ENCODE measurements at regions not wholly inside any gene's neighbourhood (a gene's known extent, or its start where the extent isn't known, plus 50 kb on each side); places are given as distances from the start of the nearest gene placed in this dataset.

GRCh38 chr9:80836013-80836412 lies 853.3 kb downstream of the TLE1 start:
- H3K27me3 Mint-ChIP-seq = no peaks in the 10 kb centered on the region
- ATAC-seq (replicated peaks) (no peak), DNase-seq (no peak)
- H3K4me1 Mint-ChIP-seq = no peaks in the 10 kb centered on the region
- no peak overlapping the region for H3K27ac Mint-ChIP-seq
- no peaks in the 10 kb centered on the region for H3K36me3 Mint-ChIP-seq
- H3K4me3 Mint-ChIP-seq = no peak overlapping the region
- no peaks in the 10 kb centered on the region for H3K9me3 Mint-ChIP-seq

GRCh38 chr9:80831751-80832150 lies 857.6 kb downstream of the TLE1 start:
- Mint-ChIP-seq H3K27me3 (no peaks in the 10 kb centered on the region), H3K36me3 (peaks cover 0 to 2% of the 10 kb centered on the region in 2 donors), H3K4me1 (no peaks in the 10 kb centered on the region), H3K9me3 (peaks cover 4 to 7% of the 10 kb centered on the region in 2 donors), H3K27ac (no peak overlapping the region), H3K4me3 (no peak overlapping the region)
- no peak for ATAC-seq (replicated peaks)
- DNase-seq = no peak

- no peaks in the 10 kb centered on the region for H3K36me3 Mint-ChIP-seq
- H3K4me3 Mint-ChIP-seq = no peak overlapping the region
- DNase-seq (no peak), ATAC-seq (replicated peaks) (no peak)
- H3K27me3 Mint-ChIP-seq = no peaks in the 10 kb centered on the region
- H3K4me1 Mint-ChIP-seq = no peaks in the 10 kb centered on the region
- no peaks in the 10 kb centered on the region for H3K9me3 Mint-ChIP-seq
- no peak overlapping the region for H3K27ac Mint-ChIP-seq
These were observed 877.7 kb downstream of the TLE1 start for GRCh38 chr9:80811656-80812055.

GRCh38 chr9:80811003-80811402 lies 878.3 kb downstream of the TLE1 start:
- DNase-seq (no peak), ATAC-seq (replicated peaks) (no peak)
- no peaks in the 10 kb centered on the region for H3K36me3 Mint-ChIP-seq
- H3K9me3 Mint-ChIP-seq = no peaks in the 10 kb centered on the region
- H3K4me3 Mint-ChIP-seq = no peak overlapping the region
- no peaks in the 10 kb centered on the region for H3K4me1 Mint-ChIP-seq
- H3K27me3 Mint-ChIP-seq = no peaks in the 10 kb centered on the region
- H3K27ac Mint-ChIP-seq = no peak overlapping the region

- Mint-ChIP-seq H3K4me3 (no peak overlapping the region), H3K27ac (no peak overlapping the region), H3K36me3 (peaks cover 0 to 4% of the 10 kb centered on the region in 2 donors), H3K9me3 (no peaks in the 10 kb centered on the region), H3K27me3 (no peaks in the 10 kb centered on the region), H3K4me1 (no peaks in the 10 kb centered on the region)
- no peak for ATAC-seq (replicated peaks)
- DNase-seq = no peak
These were observed 882.7 kb downstream of the TLE1 start for GRCh38 chr9:80806671-80807070.

- H3K4me3 Mint-ChIP-seq = no peak overlapping the region
- H3K27me3 Mint-ChIP-seq = no peaks in the 10 kb centered on the region
- peaks cover 4% of the 10 kb centered on the region in 2 donors for H3K9me3 Mint-ChIP-seq
- DNase-seq (no peak), ATAC-seq (replicated peaks) (no peak)
- H3K27ac Mint-ChIP-seq = no peak overlapping the region
- H3K36me3 Mint-ChIP-seq = peaks cover 0 to 9% of the 10 kb centered on the region in 2 donors
- H3K4me1 Mint-ChIP-seq = no peaks in the 10 kb centered on the region
These were observed 884.5 kb downstream of the TLE1 start for GRCh38 chr9:80804873-80805272.

- no peaks in the 10 kb centered on the region for H3K27me3 Mint-ChIP-seq
- peaks cover 0 to 5% of the 10 kb centered on the region in 2 donors for H3K4me1 Mint-ChIP-seq
- no peak for ATAC-seq (replicated peaks)
- DNase-seq = no peak
- H3K9me3 Mint-ChIP-seq = peaks cover 4% of the 10 kb centered on the region in 2 donors
- no peak overlapping the region for H3K4me3 Mint-ChIP-seq
- H3K36me3 Mint-ChIP-seq = peaks cover 0 to 10% of the 10 kb centered on the region in 2 donors
- H3K27ac Mint-ChIP-seq = no peak overlapping the region
These were observed 891.3 kb downstream of the TLE1 start for GRCh38 chr9:80797831-80798688.

GRCh38 chr9:80797101-80797829 lies 892.1 kb downstream of the TLE1 start:
- Mint-ChIP-seq H3K4me3 (no peak overlapping the region), H3K9me3 (peaks cover 4% of the 10 kb centered on the region in 2 donors), H3K27me3 (no peaks in the 10 kb centered on the region), H3K36me3 (peaks cover 0 to 8% of the 10 kb centered on the region in 2 donors), H3K4me1 (peaks cover 0 to 5% of the 10 kb centered on the region in 2 donors), H3K27ac (no peak overlapping the region)
- DNase-seq (no peak), ATAC-seq (replicated peaks) (no peak)

GRCh38 chr9:80796632-80797031 lies 892.7 kb downstream of the TLE1 start:
- DNase-seq = no peak
- Mint-ChIP-seq H3K4me3 (no peak overlapping the region), H3K27ac (no peak overlapping the region), H3K4me1 (peaks cover 0 to 5% of the 10 kb centered on the region in 2 donors), H3K9me3 (peaks cover 4% of the 10 kb centered on the region in 2 donors), H3K27me3 (no peaks in the 10 kb centered on the region), H3K36me3 (peaks cover 0 to 8% of the 10 kb centered on the region in 2 donors)
- ATAC-seq (replicated peaks) = no peak

GRCh38 chr9:80794197-80794596 lies 895.1 kb downstream of the TLE1 start:
- Mint-ChIP-seq H3K36me3 (peaks cover 0 to 4% of the 10 kb centered on the region in 2 donors), H3K27me3 (no peaks in the 10 kb centered on the region), H3K27ac (no peak overlapping the region), H3K4me3 (no peak overlapping the region), H3K9me3 (no peaks in the 10 kb centered on the region), H3K4me1 (peaks cover 0 to 5% of the 10 kb centered on the region in 2 donors)
- ATAC-seq (replicated peaks) = peak; percentile 45 to 62
- no peak for DNase-seq

- H3K36me3 Mint-ChIP-seq = peaks cover 0 to 4% of the 10 kb centered on the region in 2 donors
- no peaks in the 10 kb centered on the region for H3K27me3 Mint-ChIP-seq
- no peaks in the 10 kb centered on the region for H3K9me3 Mint-ChIP-seq
- H3K4me3 Mint-ChIP-seq = no peak overlapping the region
- H3K27ac Mint-ChIP-seq = no peak overlapping the region
- H3K4me1 Mint-ChIP-seq = peaks cover 0 to 5% of the 10 kb centered on the region in 2 donors
- DNase-seq (no peak), ATAC-seq (replicated peaks) (no peak)
These were observed 895.6 kb downstream of the TLE1 start for GRCh38 chr9:80793706-80794105.

GRCh38 chr9:80792726-80793125 lies 896.6 kb downstream of the TLE1 start:
- no peak overlapping the region for H3K4me3 Mint-ChIP-seq
- H3K9me3 Mint-ChIP-seq = no peaks in the 10 kb centered on the region
- no peak overlapping the region for H3K27ac Mint-ChIP-seq
- ATAC-seq (replicated peaks) = no peak
- no peak for DNase-seq
- H3K4me1 Mint-ChIP-seq = no peaks in the 10 kb centered on the region
- H3K36me3 Mint-ChIP-seq = peaks cover 0 to 4% of the 10 kb centered on the region in 2 donors
- no peaks in the 10 kb centered on the region for H3K27me3 Mint-ChIP-seq

- H3K36me3 Mint-ChIP-seq = peaks cover 0 to 4% of the 10 kb centered on the region in 2 donors
- H3K4me1 Mint-ChIP-seq = no peaks in the 10 kb centered on the region
- H3K27ac Mint-ChIP-seq = no peak overlapping the region
- DNase-seq = no peak
- no peaks in the 10 kb centered on the region for H3K27me3 Mint-ChIP-seq
- no peaks in the 10 kb centered on the region for H3K9me3 Mint-ChIP-seq
- no peak overlapping the region for H3K4me3 Mint-ChIP-seq
- no peak for ATAC-seq (replicated peaks)
These were observed 897.5 kb downstream of the TLE1 start for GRCh38 chr9:80791836-80792235.

GRCh38 chr9:80790764-80791163 lies 898.6 kb downstream of the TLE1 start:
- H3K27me3 Mint-ChIP-seq = no peaks in the 10 kb centered on the region
- no peaks in the 10 kb centered on the region for H3K4me1 Mint-ChIP-seq
- no peak for DNase-seq
- H3K27ac Mint-ChIP-seq = no peak overlapping the region
- H3K4me3 Mint-ChIP-seq = no peak overlapping the region
- no peaks in the 10 kb centered on the region for H3K9me3 Mint-ChIP-seq
- no peak for ATAC-seq (replicated peaks)
- H3K36me3 Mint-ChIP-seq = peaks cover 0 to 1% of the 10 kb centered on the region in 2 donors

GRCh38 chr9:80789831-80790230 lies 899.5 kb downstream of the TLE1 start:
- Mint-ChIP-seq H3K27me3 (no peaks in the 10 kb centered on the region), H3K9me3 (no peaks in the 10 kb centered on the region), H3K4me3 (no peak overlapping the region), H3K4me1 (no peaks in the 10 kb centered on the region), H3K36me3 (peaks cover 2 to 4% of the 10 kb centered on the region in 2 donors), H3K27ac (no peak overlapping the region)
- DNase-seq (no peak), ATAC-seq (replicated peaks) (no peak)
